H9 (cell line): ENCODE measurements at regions not wholly inside any gene's neighbourhood (a gene's known extent, or its start where the extent isn't known, plus 50 kb on each side); places are given as distances from the start of the nearest gene placed in this dataset.

Experiments used
- DNase-seq: peaks from one replicate; pipeline ENCODE4 v3.0.0-alpha.2; 2017
- H2AFZ ChIP-seq: one replicate; pipeline ENCODE4 v1.6.1; 2013; ENCODE audit warnings: mild to moderate bottlenecking, low read length, control low read depth, moderate library complexity
- H2AK5ac ChIP-seq: 2 replicates; pipeline ENCODE4 v1.6.1; 2013; ENCODE audit warnings: low read length, control low read depth, mixed read lengths; ENCODE audit not compliant: insufficient read length
- H2BK120ac ChIP-seq: one replicate; pipeline ENCODE4 v1.6.1; 2013; ENCODE audit warnings: low read depth, mild to moderate bottlenecking, low read length, control low read depth, inconsistent platforms; ENCODE audit not compliant: poor library complexity, severe bottlenecking
- H2BK12ac ChIP-seq: 2 replicates; pipeline ENCODE4 v1.6.1; 2013; ENCODE audit warnings: low read length, control low read depth, mixed read lengths, low read depth; ENCODE audit not compliant: insufficient read length
- H2BK15ac ChIP-seq: 2 replicates; pipeline ENCODE4 v1.6.1; 2013; ENCODE audit warnings: low read depth, low read length, control low read depth
- H2BK20ac ChIP-seq: one replicate; pipeline ENCODE4 v1.6.1; 2013; ENCODE audit warnings: low read depth, mild to moderate bottlenecking, low read length, control low read depth, inconsistent platforms; ENCODE audit not compliant: poor library complexity, severe bottlenecking
- H2BK5ac ChIP-seq: 2 replicates; pipeline ENCODE4 v1.6.1; 2013; ENCODE audit warnings: low read length, control low read depth, mixed read lengths; ENCODE audit not compliant: insufficient read length
- H3K14ac ChIP-seq: 2 replicates; pipeline ENCODE4 v1.6.1; 2013; ENCODE audit warnings: low read length, control low read depth; ENCODE audit not compliant: insufficient read depth
- H3K18ac ChIP-seq: 2 replicates; pipeline ENCODE4 v1.6.1; 2013; ENCODE audit warnings: low read depth, mild to moderate bottlenecking, mixed read lengths, low read length, control low read depth; ENCODE audit not compliant: insufficient read length
- H3K23ac ChIP-seq: 2 replicates; pipeline ENCODE4 v1.6.1; 2013; ENCODE audit warnings: low read length, control low read depth, mixed read lengths, low read depth; ENCODE audit not compliant: insufficient read length
- H3K23me2 ChIP-seq: 2 replicates; pipeline ENCODE4 v1.6.1; 2013; ENCODE audit warnings: low read depth, mild to moderate bottlenecking, mixed read lengths, low read length, control low read depth; ENCODE audit not compliant: insufficient read length, poor library complexity, severe bottlenecking
- H3K27ac ChIP-seq: 2 replicates; pipeline ENCODE4 v1.5.1; 2013; ENCODE audit warnings: low read length, control low read depth, mixed read lengths, low read depth; ENCODE audit not compliant: insufficient read length
- H3K27me3 ChIP-seq: 2 replicates; pipeline ENCODE4 v1.6.1; 2013; ENCODE audit warnings: low read length, control low read depth, inconsistent platforms; ENCODE audit not compliant: insufficient read depth
- H3K4ac ChIP-seq: 2 replicates; pipeline ENCODE4 v1.6.1; 2013; ENCODE audit warnings: low read depth, mild to moderate bottlenecking, control low read depth, inconsistent platforms, low read length, moderate library complexity
- H3K4me1 ChIP-seq: 2 replicates; pipeline ENCODE4 v1.6.1; 2013; ENCODE audit warnings: low read length, control low read depth, inconsistent platforms; ENCODE audit not compliant: insufficient read depth
- H3K4me2 ChIP-seq: 2 replicates; pipeline ENCODE4 v1.6.1; 2013; ENCODE audit warnings: low read length, control low read depth, mixed read lengths; ENCODE audit not compliant: insufficient read length, insufficient read depth
- H3K56ac ChIP-seq: 2 replicates; pipeline ENCODE4 v1.6.1; 2013; ENCODE audit warnings: low read depth, mild to moderate bottlenecking, mixed read lengths, low read length, control low read depth; ENCODE audit not compliant: insufficient read length
- H3K79me1 ChIP-seq: 2 replicates; pipeline ENCODE4 v1.6.1; 2013; ENCODE audit warnings: low read depth, mild to moderate bottlenecking, moderate library complexity, low read length, control low read depth, inconsistent platforms; ENCODE audit not compliant: insufficient read depth, poor library complexity, severe bottlenecking
- H3K79me2 ChIP-seq: 2 replicates; pipeline ENCODE4 v1.6.1; 2013; ENCODE audit warnings: low read length, control low read depth, inconsistent platforms; ENCODE audit not compliant: insufficient read depth
- H3K9ac ChIP-seq: 2 replicates; pipeline ENCODE4 v1.6.1; 2013; ENCODE audit warnings: low read length, control low read depth, mixed read lengths; ENCODE audit not compliant: insufficient read length; ENCODE audit errors: extremely low read depth
- H3K9me3 ChIP-seq: one replicate; pipeline ENCODE4 v1.6.1; 2013; ENCODE audit warnings: low read depth, low read length, inconsistent platforms; ENCODE audit not compliant: control insufficient read depth
- H3T11ph ChIP-seq: one replicate; pipeline ENCODE4 v1.6.1; 2013; ENCODE audit warnings: mild to moderate bottlenecking, low read length, control low read depth, inconsistent platforms
- H4K20me1 ChIP-seq: one replicate; pipeline ENCODE4 v1.6.1; 2013; ENCODE audit not compliant: control insufficient read depth, insufficient read length, insufficient read depth
- H4K5ac ChIP-seq: 2 replicates; pipeline ENCODE4 v1.6.1; 2013; ENCODE audit warnings: low read depth, mild to moderate bottlenecking, mixed read lengths, low read length, control low read depth; ENCODE audit not compliant: insufficient read length
- H4K8ac ChIP-seq: replicated peaks from 2 replicates; pipeline ENCODE4 v1.6.1; 2013; ENCODE audit warnings: low read length, control low read depth, mixed read lengths, low read depth; ENCODE audit not compliant: insufficient read length
- H4K91ac ChIP-seq: 2 replicates; pipeline ENCODE4 v1.6.1; 2013; ENCODE audit warnings: low read depth, mild to moderate bottlenecking, moderate library complexity, mixed read lengths, low read length, control low read depth; ENCODE audit not compliant: insufficient read length
- H3K27ac Mint-ChIP-seq, 3 experiments: 2 replicates in 2 of 3; 3 replicates in 1 of 3; pipeline ENCODE4 v1.8.0; 2020 to 2021; ENCODE audit warnings: mixed read lengths in 3 of 3, mild to moderate bottlenecking in 1 of 3, moderate library complexity in 1 of 3
- H3K27me3 Mint-ChIP-seq: 2 replicates; pipeline ENCODE4 v1.8.0; 2021; ENCODE audit warnings: low read depth, mild to moderate bottlenecking, moderate library complexity, mixed read lengths
- H3K36me3 Mint-ChIP-seq, 3 experiments: 2 replicates in 2 of 3; 3 replicates in 1 of 3; pipeline ENCODE4 v1.8.0; 2020 to 2021; ENCODE audit warnings: low read depth in 3 of 3, mixed read lengths in 3 of 3; ENCODE audit not compliant: insufficient read depth in 1 of 3
- H3K4me1 Mint-ChIP-seq, 2 experiments: 2 replicates each; pipeline ENCODE4 v1.8.0; 2020; ENCODE audit warnings: mixed read lengths in 2 of 2
- H3K4me3 Mint-ChIP-seq, 2 experiments: 2 replicates in 1 of 2; 3 replicates in 1 of 2; pipeline ENCODE4 v1.8.0; 2020 to 2021; ENCODE audit warnings: mild to moderate bottlenecking in 2 of 2, mixed read lengths in 2 of 2, moderate library complexity in 1 of 2
- H3K9me3 Mint-ChIP-seq, 2 experiments: 2 replicates in 1 of 2; 3 replicates in 1 of 2; pipeline ENCODE4 v1.8.0; 2020; ENCODE audit warnings: mild to moderate bottlenecking in 2 of 2, mixed read lengths in 2 of 2, moderate library complexity in 1 of 2
- CTCF ChIP-seq: fragments of 200-600 bp; sonication (generic); conservative IDR thresholded peaks from 3 replicates; pipeline ENCODE4 v1.8.0; 2021; ENCODE audit warnings: antibody characterized with exemption, mild to moderate bottlenecking
- WGBS: extraction: QIAGEN DNeasy Blood & Tissue Kit; methylation state at CpG from one replicate; pipeline ENCODE4 v1.1.7; 2013; ENCODE audit warnings: missing lambda C conversion rate, low lambda C conversion rate, mixed read lengths; ENCODE audit not compliant: insufficient read length; ENCODE audit errors: extremely low coverage; 5-methylcytosine and 5-hydroxymethylcytosine counted together

GRCh38 chr21:19695796-19696195 is 1292.2 kb upstream of the TMPRSS15 start:
- Histone ChIP-seq H3K4me2 (no peak overlapping the region), H2BK12ac (no peak overlapping the region), H2BK120ac (no peak overlapping the region), H3K14ac (no peak overlapping the region), H2AFZ (no peak overlapping the region), H4K8ac (no peak overlapping the region), H3K27me3 (no peaks in the 10 kb centered on the region), H3K79me2 (no peaks in the 10 kb centered on the region), H3K9me3 (no peaks in the 10 kb centered on the region), H3K56ac (no peak overlapping the region), H3K23ac (no peak overlapping the region), H3K4ac (no peak overlapping the region), H2BK20ac (no peak overlapping the region), H3K23me2 (no peaks in the 10 kb centered on the region), H2BK5ac (no peak overlapping the region), H3K4me1 (no peaks in the 10 kb centered on the region), H4K20me1 (no peaks in the 10 kb centered on the region), H4K5ac (no peak overlapping the region), H3K9ac (no peak overlapping the region), H3T11ph (no peak overlapping the region), H2BK15ac (no peak overlapping the region), H3K79me1 (no peaks in the 10 kb centered on the region), H4K91ac (no peak overlapping the region), H2AK5ac (no peak overlapping the region), H3K18ac (no peak overlapping the region), H3K27ac (no peak overlapping the region)
- Mint-ChIP-seq H3K4me1 (peaks cover 8 to 14% of the 10 kb centered on the region in 2 experiments), H3K9me3 (no peaks in the 10 kb centered on the region), H3K36me3 (peaks cover 0 to 4% (median 0%) of the 10 kb centered on the region in 3 experiments; a peak in 1 of 7 replicates), H3K27ac (no peak overlapping the region), H3K4me3 (no peak overlapping the region), H3K27me3 (no peaks in the 10 kb centered on the region)
- no peak for DNase-seq
- no CpG with 5 or more reads among the region's 1 CpG for WGBS
- no peak for TF ChIP-seq CTCF
